WERI-Rb-1 (cell line): ENCODE measurements at regions not wholly inside any gene's neighbourhood (a gene's known extent, or its start where the extent isn't known, plus 50 kb on each side); places are given as distances from the start of the nearest gene placed in this dataset.

Experiments used
- DNase-seq: peaks from one replicate; pipeline ENCODE4 v3.0.0-alpha.2; 2020
- H3K27ac ChIP-seq: fragments of 250-450 bp; sonication (Bioruptor Pico); 2 replicates; pipeline ENCODE4 v1.5.1; 2020; ENCODE audit warnings: mild to moderate bottlenecking, moderate library complexity
- H3K27me3 ChIP-seq: fragments of 250-450 bp; sonication (Bioruptor Pico); 2 replicates; pipeline ENCODE4 v1.5.1; 2021; ENCODE audit warnings: mild to moderate bottlenecking, low read depth, moderate library complexity; ENCODE audit not compliant: insufficient read depth, severe bottlenecking
- H3K36me3 ChIP-seq: fragments of 250-450 bp; sonication (Bioruptor Pico); 2 replicates; pipeline ENCODE4 v1.5.1; 2020; ENCODE audit warnings: mild to moderate bottlenecking, moderate library complexity
- H3K4me3 ChIP-seq: 2 replicates; pipeline ENCODE4 v1.5.1; 2011; ENCODE audit warnings: low read depth, mild to moderate bottlenecking, control low read depth, low read length
- H3K9me3 ChIP-seq: fragments of 250-450 bp; sonication (Bioruptor Pico); 2 replicates; pipeline ENCODE4 v1.5.1; 2021; ENCODE audit warnings: mild to moderate bottlenecking, moderate library complexity; ENCODE audit not compliant: severe bottlenecking
- CTCF ChIP-seq: IDR thresholded peaks from 2 replicates; pipeline ENCODE4 v1.5.1; 2011; ENCODE audit warnings: low read depth, mild to moderate bottlenecking, control low read depth, inconsistent platforms, low read length

GRCh38 chr18:30588673-30589164, 453.8 kb downstream of the DSC3 start:
- H3K9me3 ChIP-seq: no peaks in the 10 kb centered on the region
- DNase-seq: no peak
- no peak overlapping the region for H3K27ac ChIP-seq
- TF ChIP-seq CTCF: no peak
- no peak overlapping the region for H3K4me3 ChIP-seq
- no peaks in the 10 kb centered on the region for H3K27me3 ChIP-seq
- H3K36me3 ChIP-seq: no peaks in the 10 kb centered on the region

DNA sequence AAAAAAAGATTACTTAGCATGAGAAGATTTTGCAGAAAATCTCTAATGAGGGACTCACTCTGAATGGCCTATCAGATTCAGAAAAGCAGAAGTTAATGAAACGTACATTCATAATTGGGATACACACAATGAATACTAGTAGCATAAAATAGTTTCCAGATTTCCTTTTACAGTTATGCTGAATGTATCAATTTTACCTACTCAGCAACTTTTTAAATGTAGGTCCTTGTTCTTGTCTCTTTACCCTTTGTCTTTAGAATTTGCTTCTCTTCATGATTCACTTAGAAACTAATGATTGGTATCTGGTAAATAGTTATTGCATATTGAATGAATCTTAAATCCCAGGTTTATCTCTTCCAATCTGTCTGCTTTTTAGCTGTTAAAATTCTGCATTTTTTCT, 458.8 kb downstream of the DSC3 start:
- no peak for TF ChIP-seq CTCF
- Histone ChIP-seq H3K4me3 (no peak overlapping the region), H3K27me3 (no peaks in the 10 kb centered on the region), H3K9me3 (no peaks in the 10 kb centered on the region), H3K27ac (no peak overlapping the region), H3K36me3 (no peaks in the 10 kb centered on the region)
- no peak for DNase-seq

- Histone ChIP-seq H3K27me3 (no peaks in the 10 kb centered on the region), H3K36me3 (no peaks in the 10 kb centered on the region), H3K9me3 (no peaks in the 10 kb centered on the region), H3K27ac (no peak overlapping the region), H3K4me3 (no peak overlapping the region)
- DNase-seq: no peak
- TF ChIP-seq CTCF: no peak
Observed at GRCh38 chr18:30582078-30582477, 460.5 kb downstream of the DSC3 start.

- DNase-seq: no peak
- Histone ChIP-seq H3K27ac (no peak overlapping the region), H3K9me3 (no peaks in the 10 kb centered on the region), H3K4me3 (no peak overlapping the region), H3K36me3 (no peaks in the 10 kb centered on the region), H3K27me3 (no peaks in the 10 kb centered on the region)
- no peak for TF ChIP-seq CTCF
Observed at GRCh38 chr18:30578707-30579106, 463.8 kb downstream of the DSC3 start.

- Histone ChIP-seq H3K36me3 (no peaks in the 10 kb centered on the region), H3K9me3 (no peaks in the 10 kb centered on the region), H3K4me3 (no peak overlapping the region), H3K27ac (no peak overlapping the region), H3K27me3 (no peaks in the 10 kb centered on the region)
- DNase-seq: no peak
- TF ChIP-seq CTCF: no peak
Observed at GRCh38 chr18:30572214-30572613, 470.3 kb downstream of the DSC3 start.

- DNase-seq: no peak
- no peaks in the 10 kb centered on the region for H3K9me3 ChIP-seq
- H3K4me3 ChIP-seq: no peak overlapping the region
- H3K27me3 ChIP-seq: no peaks in the 10 kb centered on the region
- H3K27ac ChIP-seq: no peak overlapping the region
- no peak for TF ChIP-seq CTCF
- H3K36me3 ChIP-seq: no peaks in the 10 kb centered on the region
Observed at GRCh38 chr18:30568333-30568732, 474.2 kb downstream of the DSC3 start.
